ENCODE measurements at regions not wholly inside any gene's neighbourhood (a gene's known extent, or its start where the extent isn't known, plus 50 kb on each side); places are given as distances from the start of the nearest gene placed in this dataset.
"Not testable (repeated sequence)": the region's sequence is repeated elsewhere in the genome, so short reads cannot be mapped to it uniquely, and the experiment has no call there.

GRCh38 chr17:31623990-31624389, 232.5 kb downstream of the RAB11FIP4 start:
- TF ChIP-seq CTCF (IDR thresholded peaks at IDR 0.05; ENCODE audit: insufficient read depth, low read length, poor library complexity, severe bottlenecking), result no peak
- no peak for DNase-seq (ENCODE audit: low read depth)
- Histone ChIP-seq H3K4me3 (ENCODE audit: low read depth, low read length) (no peak overlapping the region), H3K36me3 (ENCODE audit: control insufficient read depth, insufficient read depth, low read length) (no peaks in the 10 kb centered on the region), H3K27me3 (ENCODE audit: control insufficient read depth, insufficient read depth, low read length) (no peaks in the 10 kb centered on the region)

GRCh38 chr17:31622500-31622899, 231.0 kb downstream of the RAB11FIP4 start:
- no peaks in the 10 kb centered on the region for H3K36me3 ChIP-seq (ENCODE audit: control insufficient read depth, insufficient read depth, low read length)
- H3K27me3 ChIP-seq (ENCODE audit: control insufficient read depth, insufficient read depth, low read length), result no peaks in the 10 kb centered on the region
- no peak for TF ChIP-seq CTCF (IDR thresholded peaks at IDR 0.05; ENCODE audit: insufficient read depth, low read length, poor library complexity, severe bottlenecking)
- no peak for DNase-seq (ENCODE audit: low read depth)
- no peak overlapping the region for H3K4me3 ChIP-seq (ENCODE audit: low read depth, low read length)

- no peak for DNase-seq (ENCODE audit: low read depth)
- no peak for TF ChIP-seq CTCF (IDR thresholded peaks at IDR 0.05; ENCODE audit: insufficient read depth, low read length, poor library complexity, severe bottlenecking)
- no peak overlapping the region for H3K4me3 ChIP-seq (ENCODE audit: low read depth, low read length)
- no peaks in the 10 kb centered on the region for H3K36me3 ChIP-seq (ENCODE audit: control insufficient read depth, insufficient read depth, low read length)
- no peaks in the 10 kb centered on the region for H3K27me3 ChIP-seq (ENCODE audit: control insufficient read depth, insufficient read depth, low read length)
These were observed 230.1 kb downstream of the RAB11FIP4 start for GRCh38 chr17:31621566-31621965.

GRCh38 chr17:31611053-31611452, 219.6 kb downstream of the RAB11FIP4 start:
- not testable (repeated sequence) for DNase-seq (ENCODE audit: low read depth); H3K27me3 ChIP-seq (ENCODE audit: control insufficient read depth, insufficient read depth, low read length); H3K4me3 ChIP-seq (ENCODE audit: low read depth, low read length); H3K36me3 ChIP-seq (ENCODE audit: control insufficient read depth, insufficient read depth, low read length)

GRCh38 chr17:31609996-31610910, 218.8 kb downstream of the RAB11FIP4 start:
- no peak for TF ChIP-seq CTCF (IDR thresholded peaks at IDR 0.05; ENCODE audit: insufficient read depth, low read length, poor library complexity, severe bottlenecking)
- no peaks in the 10 kb centered on the region for H3K36me3 ChIP-seq (ENCODE audit: control insufficient read depth, insufficient read depth, low read length)
- DNase-seq (ENCODE audit: low read depth), result no peak
- H3K27me3 ChIP-seq (ENCODE audit: control insufficient read depth, insufficient read depth, low read length), result peaks cover 2% of the 10 kb centered on the region
- H3K4me3 ChIP-seq (ENCODE audit: low read depth, low read length), result no peak overlapping the region

- Histone ChIP-seq H3K4me3 (ENCODE audit: low read depth, low read length) (no peak overlapping the region), H3K27me3 (ENCODE audit: control insufficient read depth, insufficient read depth, low read length) (peaks cover 2% of the 10 kb centered on the region), H3K36me3 (ENCODE audit: control insufficient read depth, insufficient read depth, low read length) (no peaks in the 10 kb centered on the region)
- no peak for TF ChIP-seq CTCF (IDR thresholded peaks at IDR 0.05; ENCODE audit: insufficient read depth, low read length, poor library complexity, severe bottlenecking)
- no peak for DNase-seq (ENCODE audit: low read depth)
These were observed 217.9 kb downstream of the RAB11FIP4 start for GRCh38 chr17:31609331-31609730.
